Neural crest cell (in vitro differentiated cells): ENCODE measurements at regions not wholly inside any gene's neighbourhood (a gene's known extent, or its start where the extent isn't known, plus 50 kb on each side); places are given as distances from the start of the nearest gene placed in this dataset.

Experiments used
- DNase-seq: peaks from one replicate; pipeline ENCODE4 v3.0.0; 2021; ENCODE audit warnings: low read depth, mixed read lengths, low spot score
- H3K27ac Mint-ChIP-seq: one replicate; pipeline ENCODE4 v1.8.0; 2021; ENCODE audit warnings: mild to moderate bottlenecking, mixed read lengths; ENCODE audit not compliant: unreplicated experiment
- H3K27me3 Mint-ChIP-seq: 2 replicates; pipeline ENCODE4 v1.8.0; 2021; ENCODE audit warnings: low read depth, mild to moderate bottlenecking, mixed read lengths
- H3K36me3 Mint-ChIP-seq: 2 replicates; pipeline ENCODE4 v1.8.0; 2021; ENCODE audit warnings: low read depth, mild to moderate bottlenecking, mixed read lengths
- H3K4me1 Mint-ChIP-seq: 2 replicates; pipeline ENCODE4 v1.8.0; 2021; ENCODE audit warnings: mixed read lengths
- H3K4me3 Mint-ChIP-seq: one replicate; pipeline ENCODE4 v1.8.0; 2021; ENCODE audit warnings: mild to moderate bottlenecking, mixed read lengths
- H3K9me3 Mint-ChIP-seq: 2 replicates; pipeline ENCODE4 v1.8.0; 2021; ENCODE audit warnings: mixed read lengths
- TF ChIP-seq, protein P1 (sequence below): fragments of 200-600 bp; sonication (generic); conservative IDR thresholded peaks from 2 replicates; pipeline ENCODE4 v1.5.0; 2021; ENCODE audit warnings: antibody characterized with exemption, mild to moderate bottlenecking

DNA sequence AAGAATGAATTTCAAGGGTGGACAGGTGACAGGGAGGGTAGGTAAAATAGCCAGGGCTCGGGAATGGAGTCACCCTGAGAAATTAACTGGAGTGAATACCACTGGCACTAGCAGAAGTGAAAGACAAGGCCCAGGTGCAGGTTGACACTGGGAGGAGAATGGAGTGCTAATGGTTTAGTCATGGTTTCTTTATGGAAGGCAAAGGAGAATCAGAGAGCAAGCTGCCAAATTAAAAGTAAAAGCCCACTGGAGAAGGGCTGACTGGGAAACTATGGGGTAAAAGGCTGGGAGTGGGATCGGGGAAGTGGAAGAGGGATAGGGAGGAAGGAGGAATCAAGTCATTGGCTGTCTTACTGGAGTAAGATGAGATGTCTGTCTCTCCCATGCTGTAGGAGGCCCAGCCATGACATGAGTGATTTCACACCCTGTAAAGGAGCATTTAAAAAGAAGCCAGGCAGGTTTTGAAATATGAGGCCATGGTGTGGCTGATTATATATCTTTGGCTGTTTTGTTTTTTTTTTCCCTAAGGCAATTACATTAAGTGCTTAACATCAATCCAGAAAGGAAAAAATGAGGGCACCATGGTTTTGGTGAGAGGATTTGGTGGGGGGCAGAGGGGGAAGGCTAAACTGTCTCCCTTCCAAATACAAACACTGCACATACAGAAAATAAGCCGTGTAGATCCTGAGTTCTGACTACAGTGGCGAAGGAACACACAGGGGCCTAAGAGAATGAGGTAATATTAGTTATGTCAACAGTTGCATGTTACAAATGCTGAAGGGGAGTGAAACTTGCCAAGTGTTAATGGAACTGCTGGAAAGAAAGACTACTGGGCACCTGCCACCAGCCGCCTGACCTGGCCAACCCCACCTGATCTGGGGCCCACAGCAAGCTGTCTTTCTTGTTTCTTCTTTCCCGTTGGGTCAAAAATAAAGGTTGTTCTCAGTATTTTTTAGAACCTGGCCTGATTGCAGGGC is 183.5 kb upstream of the TSC22D1 start:
- Mint-ChIP-seq H3K9me3 (peaks cover 4% of the 10 kb centered on the region), H3K27ac (peak overlapping the region; percentile 48)
- DNase-seq, result no peak

DNA sequence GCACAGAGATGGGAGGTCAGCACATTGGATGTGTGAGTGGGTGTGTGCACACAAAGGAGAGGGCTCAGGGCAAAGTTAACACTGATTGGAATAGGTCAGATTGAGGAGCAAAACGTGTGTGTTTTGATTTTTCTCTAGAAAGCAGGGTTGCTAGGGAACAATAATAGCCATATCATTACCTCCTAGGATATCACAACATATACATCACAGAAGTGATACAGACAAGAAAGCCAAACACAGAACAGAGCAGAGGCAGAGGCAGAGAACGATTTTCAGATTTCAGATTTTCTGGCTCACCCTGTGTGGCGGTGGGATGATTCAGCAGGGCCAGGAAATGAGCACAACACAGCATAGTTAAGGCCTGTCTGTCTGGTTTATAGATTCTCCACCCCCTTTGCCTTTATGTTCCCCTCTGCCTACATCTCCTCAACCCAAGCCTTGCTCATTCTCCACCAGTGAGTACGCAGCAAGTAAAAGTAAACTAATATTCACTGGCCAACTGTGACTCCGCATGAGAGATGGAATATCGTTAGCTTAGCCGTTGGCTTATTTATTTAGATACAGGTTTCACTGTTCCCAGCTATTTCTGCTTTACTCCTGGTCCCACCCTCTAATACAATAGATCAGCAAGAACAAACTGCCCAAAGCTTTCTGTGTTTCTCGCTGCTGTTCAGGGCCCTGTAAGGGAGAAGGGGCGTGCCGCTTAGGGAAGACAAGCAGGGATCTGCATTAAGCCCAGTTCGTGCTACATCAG is 182.7 kb upstream of the TSC22D1 start:
- TF ChIP-seq, protein P1, sequence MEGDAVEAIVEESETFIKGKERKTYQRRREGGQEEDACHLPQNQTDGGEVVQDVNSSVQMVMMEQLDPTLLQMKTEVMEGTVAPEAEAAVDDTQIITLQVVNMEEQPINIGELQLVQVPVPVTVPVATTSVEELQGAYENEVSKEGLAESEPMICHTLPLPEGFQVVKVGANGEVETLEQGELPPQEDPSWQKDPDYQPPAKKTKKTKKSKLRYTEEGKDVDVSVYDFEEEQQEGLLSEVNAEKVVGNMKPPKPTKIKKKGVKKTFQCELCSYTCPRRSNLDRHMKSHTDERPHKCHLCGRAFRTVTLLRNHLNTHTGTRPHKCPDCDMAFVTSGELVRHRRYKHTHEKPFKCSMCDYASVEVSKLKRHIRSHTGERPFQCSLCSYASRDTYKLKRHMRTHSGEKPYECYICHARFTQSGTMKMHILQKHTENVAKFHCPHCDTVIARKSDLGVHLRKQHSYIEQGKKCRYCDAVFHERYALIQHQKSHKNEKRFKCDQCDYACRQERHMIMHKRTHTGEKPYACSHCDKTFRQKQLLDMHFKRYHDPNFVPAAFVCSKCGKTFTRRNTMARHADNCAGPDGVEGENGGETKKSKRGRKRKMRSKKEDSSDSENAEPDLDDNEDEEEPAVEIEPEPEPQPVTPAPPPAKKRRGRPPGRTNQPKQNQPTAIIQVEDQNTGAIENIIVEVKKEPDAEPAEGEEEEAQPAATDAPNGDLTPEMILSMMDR, result no peak
- Mint-ChIP-seq H3K4me3 (no peak overlapping the region), H3K36me3 (no peaks in the 10 kb centered on the region), H3K4me1 (peaks cover 34% of the 10 kb centered on the region), H3K27me3 (no peaks in the 10 kb centered on the region), H3K9me3 (peaks cover 4% of the 10 kb centered on the region), H3K27ac (no peak overlapping the region)
- no peak for DNase-seq

More for the DNA sequence above, 183.5 kb upstream of the TSC22D1 start:
- Mint-ChIP-seq H3K36me3 (no peaks in the 10 kb centered on the region), H3K27me3 (no peaks in the 10 kb centered on the region), H3K4me1 (peaks cover 42% of the 10 kb centered on the region), H3K4me3 (no peak overlapping the region)
- TF ChIP-seq, protein P1, result no peak

DNA sequence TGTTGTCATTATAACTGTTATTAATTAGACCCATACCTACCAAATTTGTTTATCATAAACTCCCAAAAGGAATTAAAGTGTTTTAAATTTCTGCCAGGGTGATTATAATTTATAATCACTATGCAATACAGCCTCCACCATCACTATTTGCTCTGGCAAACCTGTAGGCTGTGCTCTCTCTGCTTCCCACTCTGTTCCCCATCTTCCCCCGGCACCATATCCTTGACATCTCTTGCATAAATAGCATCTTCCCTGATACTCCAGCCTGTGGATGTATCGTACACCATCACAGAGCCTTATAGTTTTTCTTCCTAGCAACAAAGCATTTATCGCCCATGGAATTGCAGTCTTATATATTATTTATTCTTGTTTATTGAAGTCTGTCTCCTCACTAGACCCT is 181.5 kb upstream of the TSC22D1 start:
- no peak for DNase-seq
- Mint-ChIP-seq H3K4me1 (peaks cover 27% of the 10 kb centered on the region), H3K4me3 (no peak overlapping the region), H3K27ac (peak overlapping the region; percentile 3), H3K9me3 (peaks cover 3% of the 10 kb centered on the region), H3K36me3 (no peaks in the 10 kb centered on the region), H3K27me3 (no peaks in the 10 kb centered on the region)
- TF ChIP-seq, protein P1, result no peak

DNA sequence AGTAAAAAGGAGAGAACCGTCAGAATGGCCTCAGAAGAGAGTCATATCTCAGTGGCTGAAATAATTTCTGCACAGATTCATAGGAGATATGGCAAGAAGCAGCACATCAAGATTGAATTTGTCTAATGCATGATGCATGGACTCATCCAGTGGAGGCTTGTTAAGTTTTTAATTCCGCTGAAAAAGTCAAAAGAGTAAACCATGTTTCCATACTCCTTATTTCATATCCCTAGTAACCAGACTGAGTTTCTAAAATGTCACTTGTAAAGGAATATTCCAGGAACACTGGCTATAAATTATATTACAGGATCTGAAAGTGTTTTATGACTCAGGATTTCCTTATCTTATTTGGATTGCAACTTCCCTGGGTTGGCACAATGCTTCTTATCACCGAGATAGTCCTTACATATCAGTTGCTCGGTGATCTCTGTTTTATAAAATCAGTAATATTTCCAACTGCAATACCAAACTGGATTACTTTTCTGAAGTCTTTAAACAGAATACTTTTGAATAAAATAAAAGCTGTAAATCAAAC is 180.2 kb upstream of the TSC22D1 start:
- no peak for DNase-seq
- H3K4me1 Mint-ChIP-seq, result peaks cover 27% of the 10 kb centered on the region
- H3K27me3 Mint-ChIP-seq, result no peaks in the 10 kb centered on the region
- no peak overlapping the region for H3K4me3 Mint-ChIP-seq
- TF ChIP-seq, protein P1, result no peak
- H3K27ac Mint-ChIP-seq, result no peak overlapping the region
- no peaks in the 10 kb centered on the region for H3K36me3 Mint-ChIP-seq
- no peaks in the 10 kb centered on the region for H3K9me3 Mint-ChIP-seq

DNA sequence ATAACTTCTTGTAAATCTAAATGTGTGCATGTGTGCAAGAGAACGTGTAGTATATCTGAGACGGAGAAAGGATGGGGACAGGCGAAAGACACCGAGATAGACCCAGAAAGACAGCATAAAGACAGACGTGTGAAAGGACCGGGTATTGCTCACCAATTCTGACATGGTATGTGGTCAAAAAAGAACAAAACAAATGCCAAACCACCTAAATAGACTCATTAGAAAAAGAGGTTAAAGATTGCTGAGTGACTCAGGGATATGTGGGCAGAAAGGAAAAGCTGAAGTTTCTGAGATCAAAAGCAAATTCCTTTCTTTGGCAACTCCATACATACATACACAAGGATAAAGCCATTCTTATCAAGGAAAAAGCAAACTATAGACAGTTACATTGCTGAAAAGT is 179.7 kb upstream of the TSC22D1 start:
- no peak overlapping the region for H3K27ac Mint-ChIP-seq
- no peak overlapping the region for H3K4me3 Mint-ChIP-seq
- H3K9me3 Mint-ChIP-seq, result no peaks in the 10 kb centered on the region
- TF ChIP-seq, protein P1, result no peak
- no peak for DNase-seq
- H3K27me3 Mint-ChIP-seq, result no peaks in the 10 kb centered on the region
- no peaks in the 10 kb centered on the region for H3K36me3 Mint-ChIP-seq
- H3K4me1 Mint-ChIP-seq, result peaks cover 27% of the 10 kb centered on the region
